HepG2 (cell line): ENCODE measurements at regions not wholly inside any gene's neighbourhood (a gene's known extent, or its start where the extent isn't known, plus 50 kb on each side); places are given as distances from the start of the nearest gene placed in this dataset.

Experiments
- ATAC-seq: fragments of 200-7000 bp; cut with Tn5 transposase; 3 replicates; pipeline ENCODE4 v1.9.1; 2020; ENCODE audit warnings: mild to moderate bottlenecking, moderate library complexity
- BruUV-seq: library from RNA; stranded (reverse); fragments of 400-500 nt; replicated peaks from 2 replicates; lab custom pipeline; 2021; lab: Mats Ljungman, UMichigan
- CTCF ChIA-PET: fragments of 300-600 bp; formaldehyde crosslinking; extraction: SDS; loops from one replicate; lab custom pipeline; 2021; ENCODE audit warnings: low total read pairs, inconsistent platforms, low intra/inter-chr PET ratio; lab: Yijun Ruan, JAX
- POLR2A ChIA-PET: fragments of 350-600 bp; sonication (Branson Sonifier 250); formaldehyde crosslinking; loops from one replicate; lab custom pipeline; 2020; ENCODE audit warnings: antibody characterized with exemption, inconsistent platforms; lab: Yijun Ruan, JAX
- DNase-seq: peaks from one replicate; pipeline ENCODE4 v3.0.0-alpha.2; 2015; ENCODE audit warnings: low spot score
- FAIRE-seq: peaks from 3 replicates; lab custom pipeline; 2011; peaks lifted over from hg19 to GRCh38; lab: Jason Lieb, UNC
- H2AFZ ChIP-seq: one replicate; pipeline ENCODE4 v1.6.1; 2011; ENCODE audit warnings: low read length, inconsistent platforms
- H3K27ac ChIP-seq: fragments of 300-600 bp; 3 replicates; pipeline ENCODE4 v1.8.0; 2011; ENCODE audit warnings: mixed run types, mild to moderate bottlenecking, mixed read lengths, low read length, inconsistent platforms; ENCODE audit not compliant: insufficient read depth; ENCODE audit errors: extremely low read length
- H3K27me3 ChIP-seq, 2 experiments: fragments of 200-600 bp in 1 of 2; 2 replicates in 1 of 2; 3 replicates in 1 of 2; pipeline versions ENCODE4 v1.6.0 to v1.8.0; 2011; ENCODE audit warnings: low read length in 2 of 2, mild to moderate bottlenecking in 2 of 2, moderate library complexity in 2 of 2, inconsistent platforms in 1 of 2; ENCODE audit not compliant: insufficient read depth in 2 of 2, control insufficient read depth in 1 of 2
- H3K36me3 ChIP-seq, 2 experiments: fragments of 200-600 bp in 1 of 2; replicated peaks in 1 of 2; 2 replicates in 1 of 2; 3 replicates in 1 of 2; pipeline versions ENCODE4 v1.5.1 to v1.8.0; 2011; ENCODE audit warnings: low read length in 2 of 2, inconsistent platforms in 1 of 2; ENCODE audit not compliant: insufficient read depth in 2 of 2, control insufficient read depth in 1 of 2
- H3K4me1 ChIP-seq: 2 replicates; pipeline ENCODE4 v1.5.1; 2012; ENCODE audit warnings: low read length, inconsistent platforms; ENCODE audit not compliant: insufficient read depth
- H3K4me2 ChIP-seq: 2 replicates; pipeline ENCODE4 v1.6.0; 2011; ENCODE audit warnings: low read depth, low read length, inconsistent platforms
- H3K4me3 ChIP-seq, 3 experiments: fragments of 200-600 bp in 1 of 3; sonication (generic), shearing (Covaris generic) in 1 of 3; replicated peaks in 1 of 3; 2 replicates each; pipeline ENCODE4 v1.5.1; 2011 to 2016; ENCODE audit warnings: low read length in 3 of 3, inconsistent platforms in 2 of 3, low read depth in 2 of 3, mild to moderate bottlenecking in 2 of 3, control low read depth in 1 of 3, mixed read lengths in 1 of 3; ENCODE audit not compliant: insufficient read depth in 1 of 3
- H3K79me2 ChIP-seq: one replicate; pipeline ENCODE4 v1.6.1; 2011; ENCODE audit warnings: low read length, inconsistent platforms; ENCODE audit not compliant: insufficient read depth
- H3K9ac ChIP-seq: 2 replicates; pipeline ENCODE4 v1.6.0; 2011; ENCODE audit warnings: mild to moderate bottlenecking, low read depth, low read length, inconsistent platforms; ENCODE audit not compliant: insufficient read depth
- H3K9me3 ChIP-seq: 2 replicates; pipeline ENCODE4 v1.5.1; 2012; ENCODE audit warnings: mild to moderate bottlenecking, low read length
- H4K20me1 ChIP-seq: 2 replicates; pipeline ENCODE4 v1.6.0; 2011; ENCODE audit warnings: inconsistent platforms, mild to moderate bottlenecking, low read length, moderate library complexity; ENCODE audit not compliant: insufficient read depth
- CEBPB ChIP-seq: IDR thresholded peaks from 2 replicates; pipeline ENCODE4 v1.6.1; 2011; ENCODE audit warnings: low read depth, low read length, improper control_type of control experiment, borderline replicate concordance
- ZNF292 ChIP-seq: sonication (generic); formaldehyde crosslinking; IDR thresholded peaks from 2 replicates; pipeline ENCODE4 v1.8.1; 2022; ENCODE audit warnings: mild to moderate bottlenecking, low read depth, missing genetic modification reagents, borderline replicate concordance
- ZNF331 ChIP-seq: sonication (generic); formaldehyde crosslinking; IDR thresholded peaks from 2 replicates; pipeline ENCODE4 v1.4.0; 2020; ENCODE audit warnings: missing genetic modification reagents
- ZNF691 ChIP-seq: sonication (generic); formaldehyde crosslinking; IDR thresholded peaks from 2 replicates; pipeline ENCODE4 v1.4.0; 2020; ENCODE audit warnings: missing genetic modification reagents, low read depth, mild to moderate bottlenecking, borderline replicate concordance
- WGBS: methylation state at CpG from one replicate; pipeline ENCODE4 v1.1.6; 2017; ENCODE audit warnings: low lambda C conversion rate; 5-methylcytosine and 5-hydroxymethylcytosine counted together
- in situ Hi-C: cut with HindIII; loops from 2 replicates; pipeline ENCODE4 v1.10.0; 2017; ENCODE audit warnings: low pct_unique_long_range_greater_than_20kb; ENCODE audit not compliant: extremely low pct_ligation_motif_present
- intact Hi-C: fragments of 100-400 bp; cut with micrococcal nuclease; formaldehyde crosslinking; loops from one replicate; pipeline ENCODE4 v1.10.0; 2022; ENCODE audit not compliant: unreplicated experiment

DNA sequence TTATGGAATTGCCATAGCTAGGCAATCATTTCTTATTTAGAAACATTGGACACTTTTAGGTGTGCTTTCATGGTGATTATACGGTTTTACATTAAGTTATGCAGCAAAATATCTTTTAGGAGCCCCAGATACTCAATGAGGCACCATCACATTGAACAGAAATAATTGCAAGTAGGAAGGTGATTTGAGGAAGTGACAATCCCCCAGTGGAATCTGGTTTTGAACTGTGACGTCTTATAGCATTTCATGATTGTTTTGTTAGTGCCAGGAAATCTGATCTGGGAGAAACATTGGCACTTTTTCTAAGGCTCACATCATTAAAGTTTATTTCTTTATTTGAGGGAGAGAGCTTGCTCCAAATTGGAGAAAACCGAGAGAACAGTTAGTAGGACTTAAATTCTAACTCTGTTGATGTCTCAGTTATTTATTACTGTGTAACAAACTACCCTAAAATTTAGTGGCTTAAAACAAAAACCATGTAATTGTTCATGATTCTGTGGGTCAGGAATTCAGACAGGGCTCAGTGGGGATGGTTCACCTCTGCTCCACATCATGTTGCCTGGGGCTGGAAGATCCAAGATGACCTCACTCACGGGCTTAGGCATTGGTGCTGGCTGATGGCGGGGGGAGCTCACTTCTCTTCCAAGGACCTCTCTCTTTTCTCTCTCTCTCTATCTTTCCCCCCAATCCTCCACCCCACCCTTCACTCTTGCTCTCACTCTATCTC, 78.2 kb upstream of the STEAP1B start:
- Histone ChIP-seq H3K27ac (no peak overlapping the region), H3K4me2 (no peak overlapping the region), H3K4me3 (no peak overlapping the region), H3K9ac (no peak overlapping the region), H3K36me3 (no peaks in the 10 kb centered on the region), H3K4me1 (no peaks in the 10 kb centered on the region), H3K79me2 (no peaks in the 10 kb centered on the region), H2AFZ (no peak overlapping the region), H4K20me1 (no peaks in the 10 kb centered on the region), H3K27me3 (peaks cover 0 to 4% of the 10 kb centered on the region in 2 experiments; a peak in 1 of 5 replicates), H3K9me3 (no peaks in the 10 kb centered on the region)
- FAIRE-seq (no peak), DNase-seq (no peak), ATAC-seq (no peak)
- BruUV-seq, result no TSS peak
- CTCF ChIA-PET, result no interaction called here
- TF ChIP-seq ZNF691 (no peak), ZNF331 (CRISPR knock-in tag) (peak; percentile 37; the same call in 1 of the 2 replicates)
- in situ Hi-C loops (no loop called here), intact Hi-C loops (no loop called here)
- 12% methylated on average over 5 of the region's 5 CpGs for WGBS
- POLR2A ChIA-PET, result no interaction called here

DNA sequence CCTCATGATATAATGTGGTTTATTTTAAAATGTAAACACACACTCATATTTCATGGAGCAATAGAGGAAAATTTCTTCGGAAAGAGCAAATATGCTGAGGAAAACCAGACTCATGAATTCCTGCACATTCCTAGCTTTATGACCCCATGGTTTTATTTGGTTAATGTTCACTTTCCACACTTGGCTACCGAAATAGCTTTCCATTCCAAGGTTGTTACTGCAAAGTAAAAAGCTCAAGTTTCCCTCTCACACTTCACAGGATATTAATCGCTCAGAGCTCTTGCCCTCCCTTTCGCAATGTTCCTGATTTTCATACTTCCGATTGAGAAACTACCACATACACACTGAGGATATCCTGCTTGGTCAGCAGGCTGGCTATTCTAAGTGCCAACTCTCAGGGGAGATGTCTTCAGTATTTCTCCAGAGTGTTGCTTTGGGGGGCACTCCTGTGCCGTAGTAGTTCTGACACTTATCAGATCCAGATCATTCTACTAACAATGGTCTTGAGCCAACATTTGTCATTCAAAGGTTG, 77.5 kb upstream of the STEAP1B start:
- 32% methylated on average over 6 of the region's 6 CpGs for WGBS
- no peak for TF ChIP-seq ZNF292
- TF ChIP-seq CEBPB, result peak; percentile 65; the same call in 1 of the 2 replicates
- TF ChIP-seq, all 625 proteins: peak for 1
- no peaks in the 10 kb centered on the region for H3K36me3 ChIP-seq
- H3K79me2 ChIP-seq, result no peaks in the 10 kb centered on the region
- no peak overlapping the region for H3K4me2 ChIP-seq
- peaks cover 0 to 11% of the 10 kb centered on the region in 2 experiments; a peak in 2 of 5 replicates for H3K27me3 ChIP-seq
- in situ Hi-C loops (no loop called here), intact Hi-C loops (no loop called here)
- H3K27ac ChIP-seq, result no peak overlapping the region
- no peaks in the 10 kb centered on the region for H3K4me1 ChIP-seq
- H3K4me3 ChIP-seq, result no peak overlapping the region
- H2AFZ ChIP-seq, result no peak overlapping the region
- ATAC-seq (no peak), FAIRE-seq (no peak), DNase-seq (no peak)
- H3K9ac ChIP-seq, result no peak overlapping the region
- no peaks in the 10 kb centered on the region for H4K20me1 ChIP-seq
- POLR2A ChIA-PET, result no interaction called here
- H3K9me3 ChIP-seq, result no peaks in the 10 kb centered on the region
- BruUV-seq, result no TSS peak
- CTCF ChIA-PET, result no interaction called here
